ENCODE measurements at regions not wholly inside any gene's neighbourhood (a gene's known extent, or its start where the extent isn't known, plus 50 kb on each side); places are given as distances from the start of the nearest gene placed in this dataset.

DNA sequence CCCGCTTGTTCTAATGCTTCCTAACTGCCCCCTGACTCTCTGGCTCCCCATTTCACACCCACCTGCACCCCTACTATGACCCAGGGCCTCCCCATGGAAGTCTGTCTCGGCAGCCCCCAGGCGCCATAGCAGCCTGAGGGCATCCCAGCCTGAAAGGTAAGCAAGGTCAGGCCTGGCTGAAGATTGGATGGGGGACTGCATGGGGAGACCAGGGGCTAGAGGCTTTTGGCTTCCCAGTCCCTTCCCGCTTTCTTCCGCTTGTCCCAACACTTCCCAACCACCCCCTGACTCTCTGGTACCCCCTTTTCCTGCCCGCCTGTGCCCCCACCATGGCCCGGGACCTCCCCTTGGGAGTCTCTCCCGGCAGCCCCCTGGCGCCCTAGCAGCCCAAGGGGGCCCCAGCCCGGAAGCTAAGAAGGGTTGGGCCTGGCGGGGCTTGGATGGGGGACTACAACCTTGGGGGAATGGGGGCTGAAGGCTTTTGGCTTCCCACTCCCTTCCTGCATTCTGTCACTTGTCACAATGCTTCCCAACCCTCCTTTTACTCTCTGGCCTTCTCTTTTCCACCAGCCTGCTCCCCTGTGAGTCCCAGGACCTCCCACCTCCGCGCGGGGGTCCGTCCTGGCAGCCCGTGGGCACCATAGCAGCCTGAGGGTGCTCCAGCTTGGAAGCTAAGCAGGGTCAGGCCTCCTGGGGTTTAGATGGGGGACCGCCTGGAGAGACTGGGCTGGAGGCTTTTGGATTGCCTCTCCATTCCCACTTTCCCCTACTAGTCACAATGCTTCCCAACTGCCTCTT lies 2288.4 kb downstream of the TP53TG3F start:
- CTCF ChIA-PET: no interaction called here

More for the DNA sequence above, 2288.4 kb downstream of the TP53TG3F start:
- no peak overlapping the region for H3K4me3 ChIP-seq (ENCODE audit: low read depth, low read length)
- no peaks in the 10 kb centered on the region for H3K4me1 ChIP-seq (ENCODE audit: control insufficient read depth, insufficient read depth, low read length)
- POLR2A ChIA-PET: no interaction called here
- H3K36me3 ChIP-seq (ENCODE audit: control insufficient read depth in 2 of 2, insufficient read depth in 1 of 2, low read length in 2 of 2): no peaks in the 10 kb centered on the region
- no peaks in the 10 kb centered on the region for H3K9me3 ChIP-seq (ENCODE audit: control insufficient read depth, insufficient read depth, low read depth, low read length)
- TF ChIP-seq ZBTB7A (tag by site-specific recombination; IDR thresholded peaks at IDR 0.05; ENCODE audit: low read depth): no peak
- TF ChIP-seq ZNF654 (tag by site-specific recombination; IDR thresholded peaks at IDR 0.05; ENCODE audit: low read depth): no peak
- TF ChIP-seq ZSCAN4 (tag by site-specific recombination; IDR thresholded peaks at IDR 0.05): no peak
- no peak for TF ChIP-seq ZNF426 (tag by site-specific recombination; IDR thresholded peaks at IDR 0.05)
- no peak for TF ChIP-seq ZFHX2 (tag by site-specific recombination; conservative IDR thresholded peaks at IDR 0.05)
- TF ChIP-seq SETDB1 (IDR thresholded peaks at IDR 0.05; ENCODE audit: insufficient read length, low read length): no peak
- TF ChIP-seq ZNF37A (tag by site-specific recombination; IDR thresholded peaks at IDR 0.05): no peak
- TF ChIP-seq ZNF26 (tag by site-specific recombination; IDR thresholded peaks at IDR 0.05): no peak
- TF ChIP-seq TSHZ1 (tag by site-specific recombination; IDR thresholded peaks at IDR 0.05; ENCODE audit: borderline replicate concordance): no peak
- no peak for TF ChIP-seq ZFP69B (tag by site-specific recombination; IDR thresholded peaks at IDR 0.05)
- TF ChIP-seq, protein P1, sequence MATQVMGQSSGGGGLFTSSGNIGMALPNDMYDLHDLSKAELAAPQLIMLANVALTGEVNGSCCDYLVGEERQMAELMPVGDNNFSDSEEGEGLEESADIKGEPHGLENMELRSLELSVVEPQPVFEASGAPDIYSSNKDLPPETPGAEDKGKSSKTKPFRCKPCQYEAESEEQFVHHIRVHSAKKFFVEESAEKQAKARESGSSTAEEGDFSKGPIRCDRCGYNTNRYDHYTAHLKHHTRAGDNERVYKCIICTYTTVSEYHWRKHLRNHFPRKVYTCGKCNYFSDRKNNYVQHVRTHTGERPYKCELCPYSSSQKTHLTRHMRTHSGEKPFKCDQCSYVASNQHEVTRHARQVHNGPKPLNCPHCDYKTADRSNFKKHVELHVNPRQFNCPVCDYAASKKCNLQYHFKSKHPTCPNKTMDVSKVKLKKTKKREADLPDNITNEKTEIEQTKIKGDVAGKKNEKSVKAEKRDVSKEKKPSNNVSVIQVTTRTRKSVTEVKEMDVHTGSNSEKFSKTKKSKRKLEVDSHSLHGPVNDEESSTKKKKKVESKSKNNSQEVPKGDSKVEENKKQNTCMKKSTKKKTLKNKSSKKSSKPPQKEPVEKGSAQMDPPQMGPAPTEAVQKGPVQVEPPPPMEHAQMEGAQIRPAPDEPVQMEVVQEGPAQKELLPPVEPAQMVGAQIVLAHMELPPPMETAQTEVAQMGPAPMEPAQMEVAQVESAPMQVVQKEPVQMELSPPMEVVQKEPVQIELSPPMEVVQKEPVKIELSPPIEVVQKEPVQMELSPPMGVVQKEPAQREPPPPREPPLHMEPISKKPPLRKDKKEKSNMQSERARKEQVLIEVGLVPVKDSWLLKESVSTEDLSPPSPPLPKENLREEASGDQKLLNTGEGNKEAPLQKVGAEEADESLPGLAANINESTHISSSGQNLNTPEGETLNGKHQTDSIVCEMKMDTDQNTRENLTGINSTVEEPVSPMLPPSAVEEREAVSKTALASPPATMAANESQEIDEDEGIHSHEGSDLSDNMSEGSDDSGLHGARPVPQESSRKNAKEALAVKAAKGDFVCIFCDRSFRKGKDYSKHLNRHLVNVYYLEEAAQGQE (tag by site-specific recombination; IDR thresholded peaks at IDR 0.05): no peak
- H3K27ac ChIP-seq (ENCODE audit: extremely low read depth, low read depth, low read length): no peak overlapping the region
